Gastroesophageal sphincter (tissue), 4 donors: ENCODE measurements at regions not wholly inside any gene's neighbourhood (a gene's known extent, or its start where the extent isn't known, plus 50 kb on each side); places are given as distances from the start of the nearest gene placed in this dataset.

ENCODE experiments used
- ATAC-seq: fragments of 150-250 bp; one replicate; pipeline ENCODE4 v1.9.1; 2016; ENCODE audit warnings: mild to moderate bottlenecking, moderate library complexity
- H3K27ac ChIP-seq, 4 donors: fragments of 200-600 bp; sonication (generic) in 3 of 4; 1 replicate in 3 of 4; 2 replicates in 1 of 4; pipeline ENCODE4 v1.5.1; 2016 to 2019
- H3K27me3 ChIP-seq: fragments of 200-600 bp; sonication (generic); one replicate; pipeline ENCODE4 v1.5.1; 2019
- H3K36me3 ChIP-seq, 2 donors: fragments of 200-600 bp; sonication (generic); one replicate each; pipeline ENCODE4 v1.5.1; 2019; ENCODE audit warnings: control low read depth in 1 of 2
- H3K4me1 ChIP-seq, 3 donors: fragments of 200-600 bp; sonication (generic); 1 replicate in 2 of 3; 2 replicates in 1 of 3; pipeline ENCODE4 v1.5.1; 2016 to 2019; ENCODE audit warnings: control low read depth in 2 of 3
- H3K4me3 ChIP-seq, 2 donors: fragments of 200-600 bp; sonication (generic); one replicate each; pipeline ENCODE4 v1.5.1; 2019; ENCODE audit warnings: mild to moderate bottlenecking in 1 of 2, moderate library complexity in 1 of 2
- H3K9me3 ChIP-seq, 3 donors: fragments of 200-600 bp; sonication (generic); one replicate each; pipeline ENCODE4 v1.5.1; 2017 to 2019; ENCODE audit warnings: control low read depth in 2 of 3
- CTCF ChIP-seq, 4 experiments: fragments of 200-600 bp in 2 of 4; fragments of 450-650 bp in 2 of 4; sonication (generic) in 1 of 4; IDR thresholded peaks; one replicate each; pipeline ENCODE4 v1.5.1; 2017 to 2019; ENCODE audit warnings: antibody characterized with exemption in 4 of 4, mild to moderate bottlenecking in 2 of 4, moderate library complexity in 2 of 4
- EP300 ChIP-seq: sonication (generic); formaldehyde crosslinking; IDR thresholded peaks from one replicate; pipeline ENCODE4 v1.6.1; 2017; ENCODE audit warnings: antibody characterized with exemption, mild to moderate bottlenecking
- POLR2A ChIP-seq, 2 donors: fragments of 450-650 bp; IDR thresholded peaks; one replicate each; pipeline ENCODE4 v1.6.1; 2017; ENCODE audit warnings: antibody characterized with exemption in 2 of 2, mild to moderate bottlenecking in 2 of 2, moderate library complexity in 1 of 2
- POLR2AphosphoS5 ChIP-seq: sonication (generic); formaldehyde crosslinking; IDR thresholded peaks from one replicate; pipeline ENCODE4 v1.6.1; 2017; ENCODE audit warnings: antibody characterized with exemption
- WGBS, 2 donors: methylation state at CpG; one replicate each; pipeline ENCODE4 v1.1.5; 2018; ENCODE audit warnings: low coverage in 1 of 2; 5-methylcytosine and 5-hydroxymethylcytosine counted together

- TF ChIP-seq EP300 (no peak), CTCF (IDR thresholded peaks at IDR 0.05) (no peak), POLR2A (IDR thresholded peaks at IDR 0.05) (no peak), POLR2AphosphoS5 (no peak)
- WGBS, 2 donors = no CpG with 5 or more reads among the region's 7 CpGs
- no peak overlapping the region for H3K27ac ChIP-seq
- no peak for ATAC-seq
- H3K4me3 ChIP-seq = no peak overlapping the region
- peaks cover 74% of the 10 kb centered on the region for H3K27me3 ChIP-seq
- H3K9me3 ChIP-seq = no peaks in the 10 kb centered on the region
- no peaks in the 10 kb centered on the region for H3K36me3 ChIP-seq
- peaks cover 0 to 15% (median 8%) of the 10 kb centered on the region in 3 donors for H3K4me1 ChIP-seq
These were observed 78.5 kb upstream of the FBRSL1 start for GRCh38 chr12:132411457-132411856.

GRCh38 chr12:132410849-132411248 is 79.1 kb upstream of the FBRSL1 start:
- ATAC-seq = no peak
- 89% methylated on average over 5 of the region's 14 CpGs; no CpG with 5 or more reads in 1 of the 2 donors for WGBS, 2 donors
- peaks cover 0 to 15% (median 8%) of the 10 kb centered on the region in 3 donors for H3K4me1 ChIP-seq
- H3K27ac ChIP-seq = no peak overlapping the region
- H3K36me3 ChIP-seq = no peaks in the 10 kb centered on the region
- H3K9me3 ChIP-seq = no peaks in the 10 kb centered on the region
- no peak overlapping the region for H3K4me3 ChIP-seq
- TF ChIP-seq CTCF (IDR thresholded peaks at IDR 0.05) = no peak
- no peak for TF ChIP-seq EP300
- TF ChIP-seq POLR2A (IDR thresholded peaks at IDR 0.05) = no peak
- no peak for TF ChIP-seq POLR2AphosphoS5
- H3K27me3 ChIP-seq = peaks cover 74% of the 10 kb centered on the region

GRCh38 chr12:132410296-132410625 is 79.7 kb upstream of the FBRSL1 start:
- Histone ChIP-seq H3K4me3 (no peak overlapping the region), H3K27me3 (peaks cover 74% of the 10 kb centered on the region), H3K9me3 (no peaks in the 10 kb centered on the region), H3K27ac (no peak overlapping the region), H3K36me3 (no peaks in the 10 kb centered on the region), H3K4me1 (peaks cover 0 to 13% (median 7%) of the 10 kb centered on the region in 3 donors)
- TF ChIP-seq POLR2AphosphoS5 (no peak), CTCF (IDR thresholded peaks at IDR 0.05) (no peak), POLR2A (IDR thresholded peaks at IDR 0.05) (no peak), EP300 (no peak)
- WGBS, 2 donors = 70% methylated on average over 7 of the region's 18 CpGs; no CpG with 5 or more reads in 1 of the 2 donors
- no peak for ATAC-seq

- no peaks in the 10 kb centered on the region for H3K9me3 ChIP-seq
- WGBS, 2 donors = 84% methylated on average over 12 of the region's 42 CpGs; no CpG with 5 or more reads in 1 of the 2 donors
- ATAC-seq = no peak
- H3K4me3 ChIP-seq = no peak overlapping the region
- TF ChIP-seq CTCF (IDR thresholded peaks at IDR 0.05) (no peak), EP300 (no peak), POLR2A (IDR thresholded peaks at IDR 0.05) (no peak), POLR2AphosphoS5 (no peak)
- peaks cover 74% of the 10 kb centered on the region for H3K27me3 ChIP-seq
- H3K36me3 ChIP-seq = no peaks in the 10 kb centered on the region
- H3K4me1 ChIP-seq = peaks cover 0 to 7% (median 1%) of the 10 kb centered on the region in 3 donors
- no peak overlapping the region for H3K27ac ChIP-seq
These were observed 80.3 kb upstream of the FBRSL1 start for GRCh38 chr12:132409495-132410295.
